Vagina (tissue), 2 donors: ENCODE measurements at regions not wholly inside any gene's neighbourhood (a gene's known extent, or its start where the extent isn't known, plus 50 kb on each side); places are given as distances from the start of the nearest gene placed in this dataset.

Experiments
- POLR2A ChIP-seq, 2 donors: fragments of 450-650 bp; IDR thresholded peaks; one replicate each; pipeline ENCODE4 v1.6.1; 2017; ENCODE audit warnings: antibody characterized with exemption in 2 of 2, mild to moderate bottlenecking in 2 of 2, moderate library complexity in 2 of 2
- TF ChIP-seq, protein P1 (sequence below), 3 experiments: fragments of 450-650 bp in 2 of 3; fragments of 200-600 bp in 1 of 3; sonication (generic) in 1 of 3; IDR thresholded peaks; one replicate each; pipeline ENCODE4 v1.5.1; 2017 to 2019; ENCODE audit warnings: antibody characterized with exemption in 3 of 3, mild to moderate bottlenecking in 2 of 3, moderate library complexity in 2 of 3

DNA sequence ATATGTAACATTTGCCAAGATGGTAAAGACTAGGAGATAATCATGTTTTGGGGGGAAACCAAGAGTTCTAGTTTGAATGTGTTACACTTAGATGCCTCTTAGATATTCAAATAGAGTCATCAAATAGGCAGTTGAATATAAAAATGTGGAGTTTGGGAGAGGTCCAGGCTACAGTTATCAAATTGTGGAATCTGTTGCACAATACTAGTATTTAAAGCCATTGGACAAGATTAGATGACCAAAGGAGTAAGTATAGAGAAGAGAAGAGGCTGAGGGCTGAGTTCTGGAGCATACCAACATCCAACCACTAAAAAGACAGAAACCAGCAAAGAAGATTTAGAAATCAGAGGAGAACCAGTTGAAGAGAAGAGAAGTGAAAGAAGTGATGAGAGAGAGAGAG, 72.7 kb downstream of the NAA11 start:
- TF ChIP-seq POLR2A (IDR thresholded peaks at IDR 0.05), result no peak
- TF ChIP-seq, protein P1, sequence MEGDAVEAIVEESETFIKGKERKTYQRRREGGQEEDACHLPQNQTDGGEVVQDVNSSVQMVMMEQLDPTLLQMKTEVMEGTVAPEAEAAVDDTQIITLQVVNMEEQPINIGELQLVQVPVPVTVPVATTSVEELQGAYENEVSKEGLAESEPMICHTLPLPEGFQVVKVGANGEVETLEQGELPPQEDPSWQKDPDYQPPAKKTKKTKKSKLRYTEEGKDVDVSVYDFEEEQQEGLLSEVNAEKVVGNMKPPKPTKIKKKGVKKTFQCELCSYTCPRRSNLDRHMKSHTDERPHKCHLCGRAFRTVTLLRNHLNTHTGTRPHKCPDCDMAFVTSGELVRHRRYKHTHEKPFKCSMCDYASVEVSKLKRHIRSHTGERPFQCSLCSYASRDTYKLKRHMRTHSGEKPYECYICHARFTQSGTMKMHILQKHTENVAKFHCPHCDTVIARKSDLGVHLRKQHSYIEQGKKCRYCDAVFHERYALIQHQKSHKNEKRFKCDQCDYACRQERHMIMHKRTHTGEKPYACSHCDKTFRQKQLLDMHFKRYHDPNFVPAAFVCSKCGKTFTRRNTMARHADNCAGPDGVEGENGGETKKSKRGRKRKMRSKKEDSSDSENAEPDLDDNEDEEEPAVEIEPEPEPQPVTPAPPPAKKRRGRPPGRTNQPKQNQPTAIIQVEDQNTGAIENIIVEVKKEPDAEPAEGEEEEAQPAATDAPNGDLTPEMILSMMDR (IDR thresholded peaks at IDR 0.05), result no peak
